Epithelial cell of proximal tubule (primary cell): ENCODE measurements at regions not wholly inside any gene's neighbourhood (a gene's known extent, or its start where the extent isn't known, plus 50 kb on each side); places are given as distances from the start of the nearest gene placed in this dataset.
"Not testable (repeated sequence)": the region's sequence is repeated elsewhere in the genome, so short reads cannot be mapped to it uniquely, and the experiment has no call there.

ENCODE experiments used
- DNase-seq: peaks from one replicate; pipeline ENCODE4 v3.0.0-alpha.2; 2011; ENCODE audit warnings: low read depth
- H3K4me3 ChIP-seq: 2 replicates; pipeline ENCODE4 v1.5.1; 2011; ENCODE audit warnings: low read depth, mild to moderate bottlenecking, low read length
- TF ChIP-seq, protein P1 (sequence below): conservative IDR thresholded peaks from 2 replicates; pipeline ENCODE4 v1.5.1; 2012; ENCODE audit warnings: low read depth, mild to moderate bottlenecking, low read length

- peak; percentile 23 for DNase-seq
- no peak overlapping the region for H3K4me3 ChIP-seq
- TF ChIP-seq, protein P1, sequence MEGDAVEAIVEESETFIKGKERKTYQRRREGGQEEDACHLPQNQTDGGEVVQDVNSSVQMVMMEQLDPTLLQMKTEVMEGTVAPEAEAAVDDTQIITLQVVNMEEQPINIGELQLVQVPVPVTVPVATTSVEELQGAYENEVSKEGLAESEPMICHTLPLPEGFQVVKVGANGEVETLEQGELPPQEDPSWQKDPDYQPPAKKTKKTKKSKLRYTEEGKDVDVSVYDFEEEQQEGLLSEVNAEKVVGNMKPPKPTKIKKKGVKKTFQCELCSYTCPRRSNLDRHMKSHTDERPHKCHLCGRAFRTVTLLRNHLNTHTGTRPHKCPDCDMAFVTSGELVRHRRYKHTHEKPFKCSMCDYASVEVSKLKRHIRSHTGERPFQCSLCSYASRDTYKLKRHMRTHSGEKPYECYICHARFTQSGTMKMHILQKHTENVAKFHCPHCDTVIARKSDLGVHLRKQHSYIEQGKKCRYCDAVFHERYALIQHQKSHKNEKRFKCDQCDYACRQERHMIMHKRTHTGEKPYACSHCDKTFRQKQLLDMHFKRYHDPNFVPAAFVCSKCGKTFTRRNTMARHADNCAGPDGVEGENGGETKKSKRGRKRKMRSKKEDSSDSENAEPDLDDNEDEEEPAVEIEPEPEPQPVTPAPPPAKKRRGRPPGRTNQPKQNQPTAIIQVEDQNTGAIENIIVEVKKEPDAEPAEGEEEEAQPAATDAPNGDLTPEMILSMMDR: no peak
Measured at GRCh38 chr2:185417111-185417510, 321.5 kb upstream of the FSIP2 start.

GRCh38 chr2:185417688-185418087, 320.9 kb upstream of the FSIP2 start:
- no peak for DNase-seq
- TF ChIP-seq, protein P1: no peak
- H3K4me3 ChIP-seq: no peak overlapping the region

GRCh38 chr2:185424958-185425629, 313.5 kb upstream of the FSIP2 start:
- not testable (repeated sequence) for H3K4me3 ChIP-seq

DNA sequence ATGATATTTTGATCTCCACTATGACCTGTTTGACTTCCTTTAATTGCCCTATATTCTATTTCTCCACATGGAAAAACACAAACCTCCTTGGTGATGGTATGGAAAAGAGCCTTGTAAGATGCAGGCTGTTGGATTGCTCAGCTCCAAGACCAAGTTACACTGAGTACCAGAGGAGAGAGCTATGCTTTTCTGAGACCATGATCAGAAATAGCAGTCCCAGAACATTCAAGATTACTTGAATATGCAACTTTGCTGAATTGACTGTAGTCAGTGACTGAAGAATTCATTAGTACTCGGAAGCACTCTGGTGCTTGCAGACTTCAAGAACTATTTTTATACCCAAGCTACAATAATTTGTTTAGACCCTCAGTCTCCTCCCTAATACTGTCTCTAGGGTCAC, 310.6 kb upstream of the FSIP2 start:
- TF ChIP-seq, protein P1: no peak
- DNase-seq: no peak
- H3K4me3 ChIP-seq: no peak overlapping the region

More at GRCh38 chr2:185424958-185425629, 313.5 kb upstream of the FSIP2 start:
- not testable (repeated sequence) for DNase-seq

- no peak overlapping the region for H3K4me3 ChIP-seq
- DNase-seq: no peak
- TF ChIP-seq, protein P1: no peak
Measured at GRCh38 chr2:185433824-185434223, 304.8 kb upstream of the FSIP2 start.

DNA sequence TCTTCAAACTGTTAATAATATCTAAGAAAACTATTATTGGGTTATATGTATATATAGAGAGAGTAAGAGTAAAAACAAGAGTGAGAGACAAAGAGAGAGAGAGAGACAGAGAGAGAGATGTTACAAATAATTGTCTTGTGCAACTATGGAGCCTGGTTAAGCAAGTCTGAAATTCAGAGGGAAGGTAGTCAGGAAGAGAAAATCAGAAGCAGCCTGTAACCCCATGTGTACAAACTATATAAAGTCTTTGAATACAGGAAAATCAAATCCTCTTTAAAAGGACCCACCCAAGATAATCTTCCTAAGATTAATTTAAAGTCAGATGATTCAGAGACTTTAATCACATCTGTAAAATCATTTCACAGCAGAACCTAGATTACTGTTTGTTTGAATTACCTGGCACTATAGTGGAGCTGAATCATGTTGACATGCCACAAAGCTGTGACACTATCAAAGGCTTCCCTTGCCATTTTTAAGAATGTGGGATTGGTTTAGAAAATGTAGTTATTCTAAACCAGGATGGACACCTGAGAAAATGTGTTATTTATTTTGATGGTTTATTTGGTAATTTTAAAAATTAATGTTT, 301.7 kb upstream of the FSIP2 start:
- H3K4me3 ChIP-seq: no peak overlapping the region
- TF ChIP-seq, protein P1: no peak
- no peak for DNase-seq

GRCh38 chr2:185441486-185442005, 297.1 kb upstream of the FSIP2 start:
- no peak overlapping the region for H3K4me3 ChIP-seq
- no peak for DNase-seq
- TF ChIP-seq, protein P1: no peak
